Loucy (cell line): ENCODE measurements at regions not wholly inside any gene's neighbourhood (a gene's known extent, or its start where the extent isn't known, plus 50 kb on each side); places are given as distances from the start of the nearest gene placed in this dataset.

Experiments
- EZH2phosphoT487 ChIP-seq: fragments of 200-600 bp; IDR thresholded peaks from 2 replicates; pipeline ENCODE4 v1.6.1; 2018; ENCODE audit warnings: antibody characterized with exemption, mild to moderate bottlenecking, moderate library complexity, borderline replicate concordance
- TF ChIP-seq, protein P1 (sequence below): fragments of 200-600 bp; sonication (generic); conservative IDR thresholded peaks from 2 replicates; pipeline ENCODE4 v1.5.1; 2014; ENCODE audit warnings: mild to moderate bottlenecking, antibody characterized with exemption, low read length

DNA sequence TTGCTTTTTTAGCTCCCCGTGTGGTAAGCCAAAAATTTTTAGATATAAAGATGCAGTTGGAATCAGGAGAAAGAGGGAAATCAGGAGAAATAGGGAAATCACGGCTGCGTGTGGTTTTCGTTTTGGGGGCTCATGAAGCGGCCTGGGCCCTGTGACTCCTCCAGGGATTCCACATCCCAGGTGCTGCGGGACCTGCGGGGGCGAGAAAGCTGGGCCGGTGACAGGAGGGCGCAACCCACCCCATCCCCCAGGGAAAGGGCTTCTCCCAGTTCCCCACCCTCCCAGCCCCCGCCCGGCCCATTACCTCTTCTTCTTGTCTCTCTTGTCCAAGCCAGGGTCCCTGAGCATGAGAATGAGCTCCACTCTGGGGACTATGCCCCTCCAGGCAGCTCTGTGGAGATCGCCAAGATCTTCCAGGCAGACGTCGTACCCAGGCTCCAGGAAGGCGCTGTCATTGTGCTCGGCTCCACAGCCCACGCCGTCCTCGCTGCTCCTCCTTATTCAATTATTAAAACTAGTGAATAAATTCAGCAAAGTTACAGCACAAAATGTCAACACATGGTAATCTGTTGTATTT is 111.0 kb downstream of the MRPL57 start:
- TF ChIP-seq, protein P1, sequence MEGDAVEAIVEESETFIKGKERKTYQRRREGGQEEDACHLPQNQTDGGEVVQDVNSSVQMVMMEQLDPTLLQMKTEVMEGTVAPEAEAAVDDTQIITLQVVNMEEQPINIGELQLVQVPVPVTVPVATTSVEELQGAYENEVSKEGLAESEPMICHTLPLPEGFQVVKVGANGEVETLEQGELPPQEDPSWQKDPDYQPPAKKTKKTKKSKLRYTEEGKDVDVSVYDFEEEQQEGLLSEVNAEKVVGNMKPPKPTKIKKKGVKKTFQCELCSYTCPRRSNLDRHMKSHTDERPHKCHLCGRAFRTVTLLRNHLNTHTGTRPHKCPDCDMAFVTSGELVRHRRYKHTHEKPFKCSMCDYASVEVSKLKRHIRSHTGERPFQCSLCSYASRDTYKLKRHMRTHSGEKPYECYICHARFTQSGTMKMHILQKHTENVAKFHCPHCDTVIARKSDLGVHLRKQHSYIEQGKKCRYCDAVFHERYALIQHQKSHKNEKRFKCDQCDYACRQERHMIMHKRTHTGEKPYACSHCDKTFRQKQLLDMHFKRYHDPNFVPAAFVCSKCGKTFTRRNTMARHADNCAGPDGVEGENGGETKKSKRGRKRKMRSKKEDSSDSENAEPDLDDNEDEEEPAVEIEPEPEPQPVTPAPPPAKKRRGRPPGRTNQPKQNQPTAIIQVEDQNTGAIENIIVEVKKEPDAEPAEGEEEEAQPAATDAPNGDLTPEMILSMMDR, result no peak
- TF ChIP-seq EZH2phosphoT487, result no peak
